ENCODE measurements at regions not wholly inside any gene's neighbourhood (a gene's known extent, or its start where the extent isn't known, plus 50 kb on each side); places are given as distances from the start of the nearest gene placed in this dataset.

DNA sequence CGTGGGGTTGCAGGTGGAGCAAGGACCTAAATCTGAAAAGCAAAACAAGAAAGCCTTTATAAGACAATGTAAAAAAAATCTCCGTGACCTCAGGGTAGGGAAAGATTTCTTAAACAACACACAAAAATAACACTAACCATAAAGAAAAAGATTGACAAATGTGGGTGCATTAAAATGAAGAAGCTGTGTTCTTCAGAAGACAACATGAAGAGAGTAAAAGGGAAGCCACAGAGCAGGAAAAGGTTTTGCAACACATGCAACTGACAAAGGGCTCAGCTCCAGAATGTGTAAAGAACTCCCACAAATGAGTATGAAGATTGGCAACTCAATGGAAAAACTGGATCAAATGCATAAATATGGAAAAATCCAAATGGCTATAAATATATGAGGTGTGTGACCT, 74.2 kb downstream of the MAGEF1 start:
- no TSS peak for BruUV-seq (replicated peaks)
- Histone ChIP-seq H3K4me3 (replicated peaks in 1 of 2; ENCODE audit: low read depth in 1 of 2, low read length in 2 of 2) (no peak overlapping the region), H3K27ac (ENCODE audit: low read depth, low read length) (no peak overlapping the region), H3K4me2 (ENCODE audit: low read length) (no peak overlapping the region), H3K9me3 (ENCODE audit: control insufficient read depth in 1 of 2, insufficient read depth in 1 of 2, low read depth in 1 of 2, low read length in 2 of 2) (no peaks in the 10 kb centered on the region), H3K27me3 (ENCODE audit: insufficient read depth, low read length) (no peaks in the 10 kb centered on the region), H3K9ac (ENCODE audit: low read length) (no peak overlapping the region), H4K20me1 (ENCODE audit: insufficient read depth) (no peaks in the 10 kb centered on the region), H3K79me2 (ENCODE audit: insufficient read depth, low read length) (no peaks in the 10 kb centered on the region), H3K36me3 (ENCODE audit: control insufficient read depth in 1 of 2, insufficient read depth in 2 of 2, low read length in 2 of 2) (no peaks in the 10 kb centered on the region), H2AFZ (ENCODE audit: low read depth, low read length, poor library complexity, severe bottlenecking) (no peak overlapping the region), H3K9me2 (ENCODE audit: insufficient read depth) (no peaks in the 10 kb centered on the region), H3K4me1 (ENCODE audit: control insufficient read depth in 1 of 2, insufficient read depth in 2 of 2, low read length in 2 of 2) (peaks cover 3 to 8% of the 10 kb centered on the region in 2 experiments; a peak in 3 of 4 replicates)
- intact Hi-C loops (cut with micrococcal nuclease) = no loop called here
- RAD21 ChIA-PET (ENCODE audit: low non-redundant PET in 1 of 2, low total read pairs in 2 of 2, uncharacterized antibody in 2 of 2, unreplicated experiment in 2 of 2) = no interaction called here
- ATAC-seq (no peak), DNase-seq (ENCODE audit: low read depth, low spot score) (no peak)
- POLR2A ChIA-PET = no interaction called here
- CTCF ChIA-PET = no interaction called here
- TF ChIP-seq SIN3A (IDR thresholded peaks at IDR 0.05; ENCODE audit: low read depth) (no peak), SRF (IDR thresholded peaks at IDR 0.05; ENCODE audit: low read depth) (no peak), ZNF274 (IDR thresholded peaks at IDR 0.05; ENCODE audit: low read depth, low read length) (no peak), TCF7L2 (IDR thresholded peaks at IDR 0.05; ENCODE audit: borderline replicate concordance, extremely low read depth, insufficient read depth, insufficient read length) (no peak), EZH2phosphoT487 (IDR thresholded peaks at IDR 0.05; ENCODE audit: borderline replicate concordance) (no peak)

- peak; percentile 26; the same call in 1 of the 2 replicates for TF ChIP-seq FOSL1 (IDR thresholded peaks at IDR 0.05; ENCODE audit: low read depth)
- TF ChIP-seq JUND (IDR thresholded peaks at IDR 0.05) = no peak
- ChIA-PET CTCF (no interaction called here), POLR2A (no interaction called here), RAD21 (ENCODE audit: low non-redundant PET in 1 of 2, low total read pairs in 2 of 2, uncharacterized antibody in 2 of 2, unreplicated experiment in 2 of 2) (no interaction called here)
- Histone ChIP-seq H3K4me2 (ENCODE audit: low read length) (no peak overlapping the region; the same call in 1 of the 2 replicates), H3K4me3 (replicated peaks in 1 of 2; ENCODE audit: low read depth in 1 of 2, low read length in 2 of 2) (no peak overlapping the region), H3K27ac (ENCODE audit: low read depth, low read length) (no peak overlapping the region), H3K36me3 (ENCODE audit: control insufficient read depth in 1 of 2, insufficient read depth in 2 of 2, low read length in 2 of 2) (no peaks in the 10 kb centered on the region), H3K9me3 (ENCODE audit: control insufficient read depth in 1 of 2, insufficient read depth in 1 of 2, low read depth in 1 of 2, low read length in 2 of 2) (no peaks in the 10 kb centered on the region), H3K9ac (ENCODE audit: low read length) (no peak overlapping the region), H3K4me1 (ENCODE audit: control insufficient read depth in 1 of 2, insufficient read depth in 2 of 2, low read length in 2 of 2) (peaks cover 3 to 12% of the 10 kb centered on the region in 2 experiments; a peak in 3 of 4 replicates), H3K27me3 (ENCODE audit: insufficient read depth, low read length) (no peaks in the 10 kb centered on the region), H3K79me2 (ENCODE audit: insufficient read depth, low read length) (no peaks in the 10 kb centered on the region), H3K9me2 (ENCODE audit: insufficient read depth) (no peaks in the 10 kb centered on the region), H2AFZ (ENCODE audit: low read depth, low read length, poor library complexity, severe bottlenecking) (no peak overlapping the region), H4K20me1 (ENCODE audit: insufficient read depth) (no peaks in the 10 kb centered on the region)
- DNase-seq (ENCODE audit: low read depth, low spot score) = no peak
- no peak for ATAC-seq
- intact Hi-C loops (cut with micrococcal nuclease) = no loop called here
- BruUV-seq (replicated peaks) = no TSS peak
Measured at GRCh38 chr3:184636741-184637316, 75.0 kb downstream of the MAGEF1 start.

All from HCT116 (cell line).